B cell (primary cell): ENCODE measurements at regions not wholly inside any gene's neighbourhood (a gene's known extent, or its start where the extent isn't known, plus 50 kb on each side); places are given as distances from the start of the nearest gene placed in this dataset.

Experiments used
- ATAC-seq: fragments of 200-7000 bp; cut with Tn5 transposase; one replicate; pipeline ENCODE4 v1.10.0; 2021; ENCODE audit warnings: low read depth, mild to moderate bottlenecking, moderate number of reproducible peaks, moderate library complexity
- CTCF ChIA-PET: fragments of 350-600 bp; sonication (Branson Sonifier 250); formaldehyde crosslinking; loops from one replicate; lab custom pipeline; 2021; ENCODE audit warnings: antibody characterized with exemption, inconsistent platforms; lab: Charles Lee
- POLR2A ChIA-PET: fragments of 350-600 bp; sonication (Branson Sonifier 250); formaldehyde crosslinking; loops from one replicate; lab custom pipeline; 2021; ENCODE audit warnings: antibody characterized with exemption; lab: Charles Lee
- DNase-seq: peaks from one replicate; pipeline ENCODE4 v3.0.0; 2013
- H2AFZ ChIP-seq: 2 replicates; pipeline ENCODE4 v1.6.1; 2012; ENCODE audit warnings: mild to moderate bottlenecking, low read depth, low read length; ENCODE audit not compliant: insufficient read depth, poor library complexity, severe bottlenecking
- H3K27ac ChIP-seq, 2 donors: 1 replicate in 1 of 2; 2 replicates in 1 of 2; pipeline ENCODE4 v1.5.1; 2012 to 2013; ENCODE audit warnings: low read length in 2 of 2, mild to moderate bottlenecking in 2 of 2, moderate library complexity in 1 of 2
- H3K27me3 ChIP-seq, 4 experiments: fragments of 200-600 bp in 1 of 4; sonication (generic) in 1 of 4; replicated peaks in 1 of 4; 1 replicate in 2 of 4; 2 replicates in 2 of 4; pipeline versions ENCODE4 v1.6.1 to v1.7.0; 2013 to 2016; ENCODE audit warnings: low read length in 3 of 4, mild to moderate bottlenecking in 2 of 4, mixed read lengths in 1 of 4, moderate library complexity in 1 of 4; ENCODE audit not compliant: insufficient read depth in 4 of 4, control insufficient read depth in 3 of 4; ENCODE audit errors: control extremely low read depth in 1 of 4
- H3K36me3 ChIP-seq, 2 experiments: replicated peaks in 1 of 2; 1 replicate in 1 of 2; 2 replicates in 1 of 2; pipeline versions ENCODE4 v1.6.1 to v1.7.1; 2013; ENCODE audit warnings: low read length in 1 of 2; ENCODE audit not compliant: insufficient read depth in 2 of 2, control insufficient read depth in 1 of 2; ENCODE audit errors: control extremely low read depth in 1 of 2, extremely low read depth in 1 of 2
- H3K4me1 ChIP-seq, 2 donors: fragments of 200-600 bp in 1 of 2; sonication (generic) in 1 of 2; 1 replicate in 1 of 2; 2 replicates in 1 of 2; pipeline versions ENCODE4 v1.5.1 to v1.6.1; 2013 to 2017; ENCODE audit warnings: low read length in 2 of 2; ENCODE audit not compliant: control insufficient read depth in 2 of 2, insufficient read depth in 2 of 2
- H3K4me2 ChIP-seq: replicated peaks from 2 replicates; pipeline ENCODE3; 2012; ENCODE audit warnings: mild to moderate bottlenecking, low read depth, low read length; ENCODE audit not compliant: poor library complexity, severe bottlenecking
- H3K4me3 ChIP-seq, 5 experiments: fragments of 200-600 bp in 1 of 5; sonication (generic) in 1 of 5; 1 replicate in 3 of 5; 2 replicates in 2 of 5; pipeline versions ENCODE4 v1.5.1 to v1.7.0; 2011 to 2016; ENCODE audit warnings: low read length in 4 of 5, mild to moderate bottlenecking in 4 of 5, low read depth in 2 of 5, control low read depth in 1 of 5, moderate library complexity in 1 of 5; ENCODE audit not compliant: insufficient read depth in 1 of 5; ENCODE audit errors: control extremely low read depth in 1 of 5, extremely low read depth in 1 of 5
- H3K79me2 ChIP-seq: fragments of 200-600 bp; sonication (generic); one replicate; pipeline ENCODE4 v1.6.0; 2016; ENCODE audit warnings: low read length; ENCODE audit not compliant: control insufficient read depth, insufficient read depth
- H3K9ac ChIP-seq: fragments of 200-600 bp; sonication (generic); 2 replicates; pipeline ENCODE4 v1.6.1; 2017; ENCODE audit warnings: mild to moderate bottlenecking, low read length, moderate library complexity
- H3K9me3 ChIP-seq, 3 donors: one replicate each; pipeline versions ENCODE4 v1.6.1 to v1.7.1; 2013; ENCODE audit warnings: low read length in 2 of 3; ENCODE audit not compliant: control insufficient read depth in 2 of 3, insufficient read depth in 1 of 3; ENCODE audit errors: control extremely low read depth in 1 of 3
- H4K20me1 ChIP-seq: 2 replicates; pipeline ENCODE4 v1.6.0; 2012; ENCODE audit warnings: mild to moderate bottlenecking, low read length; ENCODE audit not compliant: insufficient read depth, control insufficient read depth, poor library complexity, severe bottlenecking
- H3K27ac Mint-ChIP-seq: one replicate; pipeline ENCODE4 v1.8.0; 2021; ENCODE audit warnings: mixed read lengths
- H3K27me3 Mint-ChIP-seq: one replicate; pipeline ENCODE4 v1.8.0; 2021; ENCODE audit warnings: mixed read lengths
- H3K4me1 Mint-ChIP-seq: one replicate; pipeline ENCODE4 v1.8.0; 2021; ENCODE audit warnings: mixed read lengths
- H3K4me3 Mint-ChIP-seq: one replicate; pipeline ENCODE4 v1.8.0; 2021; ENCODE audit warnings: mixed read lengths
- H3K9me3 Mint-ChIP-seq: one replicate; pipeline ENCODE4 v1.8.0; 2022; ENCODE audit warnings: mixed read lengths; ENCODE audit not compliant: insufficient read depth
- EZH2 ChIP-seq: IDR thresholded peaks from 2 replicates; pipeline ENCODE4 v1.6.1; 2012; ENCODE audit warnings: borderline replicate concordance, low read depth, mild to moderate bottlenecking, moderate library complexity, low read length; ENCODE audit not compliant: insufficient read depth, poor library complexity, severe bottlenecking
- WGBS: methylation state at CpG from one replicate; pipeline ENCODE4 v1.1.5; 2013; ENCODE audit warnings: missing lambda C conversion rate; ENCODE audit not compliant: insufficient coverage; 5-methylcytosine and 5-hydroxymethylcytosine counted together
- intact Hi-C: fragments of 100-400 bp; cut with micrococcal nuclease; formaldehyde crosslinking; loops from one replicate; pipeline ENCODE4 v1.10.0; 2022
- TF ChIP-seq, protein P1 (sequence below): fragments of 200-600 bp; IDR thresholded peaks from one replicate; pipeline ENCODE4 v1.8.0; 2022; ENCODE audit warnings: antibody characterized with exemption, mild to moderate bottlenecking

DNA sequence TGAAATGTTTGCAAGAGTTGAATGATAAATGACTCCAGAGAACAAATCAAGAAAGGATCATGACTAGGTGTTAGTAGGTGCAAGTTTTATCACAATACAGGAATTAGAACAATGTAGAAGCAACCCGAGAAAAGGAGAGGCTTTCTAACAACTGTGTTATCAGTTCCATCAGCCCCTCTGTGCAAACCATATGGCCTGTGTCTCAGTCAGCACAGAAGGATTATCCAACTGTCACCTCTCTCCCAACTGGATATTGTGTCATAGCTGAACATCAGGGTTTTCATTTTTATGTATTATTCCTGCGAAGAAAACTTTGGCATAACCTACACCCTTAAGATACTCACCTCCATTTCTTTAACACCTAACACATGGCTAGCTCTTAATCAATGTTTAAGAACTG lies 321.6 kb upstream of the RND3 start:
- intact Hi-C loops, result no loop called here

DNA sequence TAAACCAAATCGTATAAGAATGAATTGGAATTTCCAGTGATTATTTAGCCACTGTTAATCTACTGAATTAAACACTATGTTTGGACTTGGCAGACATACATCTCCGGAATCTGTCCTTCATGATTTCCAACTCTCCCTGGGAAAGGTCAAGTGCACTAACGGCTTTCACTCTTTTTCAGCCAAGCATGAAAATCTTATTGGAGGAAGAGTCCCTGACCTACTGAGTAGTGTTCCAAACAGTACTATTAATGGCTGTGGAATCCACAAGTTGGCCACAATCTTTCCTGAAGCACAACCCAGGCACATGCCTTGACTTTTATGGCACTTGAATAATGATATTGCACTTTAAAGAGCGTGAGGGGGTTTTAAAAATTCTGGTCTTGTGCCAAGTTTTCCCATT lies 318.9 kb upstream of the RND3 start:
- Histone ChIP-seq H3K36me3 (no peaks in the 10 kb centered on the region), H3K9ac (no peak overlapping the region), H3K9me3 (peaks cover 0 to 2% (median 0%) of the 10 kb centered on the region in 3 donors), H3K27ac (no peak overlapping the region), H3K79me2 (no peaks in the 10 kb centered on the region), H4K20me1 (no peaks in the 10 kb centered on the region), H3K27me3 (no peaks in the 10 kb centered on the region), H2AFZ (no peak overlapping the region), H3K4me2 (no peak overlapping the region), H3K4me3 (no peak overlapping the region), H3K4me1 (no peaks in the 10 kb centered on the region)
- ChIA-PET CTCF (no interaction called here), POLR2A (no interaction called here)
- peaks cover 3% of the 10 kb centered on the region for H3K27me3 Mint-ChIP-seq
- no peak overlapping the region for H3K27ac Mint-ChIP-seq
- H3K4me1 Mint-ChIP-seq, result no peaks in the 10 kb centered on the region
- ATAC-seq (no peak), DNase-seq (no peak)
- TF ChIP-seq, protein P1, sequence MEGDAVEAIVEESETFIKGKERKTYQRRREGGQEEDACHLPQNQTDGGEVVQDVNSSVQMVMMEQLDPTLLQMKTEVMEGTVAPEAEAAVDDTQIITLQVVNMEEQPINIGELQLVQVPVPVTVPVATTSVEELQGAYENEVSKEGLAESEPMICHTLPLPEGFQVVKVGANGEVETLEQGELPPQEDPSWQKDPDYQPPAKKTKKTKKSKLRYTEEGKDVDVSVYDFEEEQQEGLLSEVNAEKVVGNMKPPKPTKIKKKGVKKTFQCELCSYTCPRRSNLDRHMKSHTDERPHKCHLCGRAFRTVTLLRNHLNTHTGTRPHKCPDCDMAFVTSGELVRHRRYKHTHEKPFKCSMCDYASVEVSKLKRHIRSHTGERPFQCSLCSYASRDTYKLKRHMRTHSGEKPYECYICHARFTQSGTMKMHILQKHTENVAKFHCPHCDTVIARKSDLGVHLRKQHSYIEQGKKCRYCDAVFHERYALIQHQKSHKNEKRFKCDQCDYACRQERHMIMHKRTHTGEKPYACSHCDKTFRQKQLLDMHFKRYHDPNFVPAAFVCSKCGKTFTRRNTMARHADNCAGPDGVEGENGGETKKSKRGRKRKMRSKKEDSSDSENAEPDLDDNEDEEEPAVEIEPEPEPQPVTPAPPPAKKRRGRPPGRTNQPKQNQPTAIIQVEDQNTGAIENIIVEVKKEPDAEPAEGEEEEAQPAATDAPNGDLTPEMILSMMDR, result no peak
- no peak for TF ChIP-seq EZH2
- 0% methylated on average over 1 of the region's 4 CpGs for WGBS
- no peak overlapping the region for H3K4me3 Mint-ChIP-seq
- intact Hi-C loops, result no loop called here
- no peaks in the 10 kb centered on the region for H3K9me3 Mint-ChIP-seq

More for the DNA sequence above, 321.6 kb upstream of the RND3 start:
- ChIA-PET CTCF (no interaction called here), POLR2A (no interaction called here)
- TF ChIP-seq, protein P1, result no peak
- TF ChIP-seq EZH2, result no peak
- H2AFZ ChIP-seq, result no peak overlapping the region
- no peaks in the 10 kb centered on the region for H3K27me3 ChIP-seq
- DNase-seq, result no peak
- Mint-ChIP-seq H3K4me3 (no peak overlapping the region), H3K27me3 (peaks cover 3% of the 10 kb centered on the region), H3K4me1 (no peaks in the 10 kb centered on the region), H3K9me3 (no peaks in the 10 kb centered on the region), H3K27ac (no peak overlapping the region)
- ATAC-seq, result no peak
- no peak overlapping the region for H3K4me2 ChIP-seq
- no peak overlapping the region for H3K4me3 ChIP-seq
- H3K27ac ChIP-seq, result no peak overlapping the region
- WGBS, result 90% methylated on average over 2 of the region's 2 CpGs
- H3K9ac ChIP-seq, result no peak overlapping the region
- H3K79me2 ChIP-seq, result no peaks in the 10 kb centered on the region
- H3K4me1 ChIP-seq, result no peaks in the 10 kb centered on the region
- no peaks in the 10 kb centered on the region for H3K36me3 ChIP-seq
- no peaks in the 10 kb centered on the region for H4K20me1 ChIP-seq
- no peaks in the 10 kb centered on the region for H3K9me3 ChIP-seq
